ENCODE measurements at regions not wholly inside any gene's neighbourhood (a gene's known extent, or its start where the extent isn't known, plus 50 kb on each side); places are given as distances from the start of the nearest gene placed in this dataset.
A peak's percentile ranks its signal among the peaks of the same experiment; 100 is the strongest.

DNA sequence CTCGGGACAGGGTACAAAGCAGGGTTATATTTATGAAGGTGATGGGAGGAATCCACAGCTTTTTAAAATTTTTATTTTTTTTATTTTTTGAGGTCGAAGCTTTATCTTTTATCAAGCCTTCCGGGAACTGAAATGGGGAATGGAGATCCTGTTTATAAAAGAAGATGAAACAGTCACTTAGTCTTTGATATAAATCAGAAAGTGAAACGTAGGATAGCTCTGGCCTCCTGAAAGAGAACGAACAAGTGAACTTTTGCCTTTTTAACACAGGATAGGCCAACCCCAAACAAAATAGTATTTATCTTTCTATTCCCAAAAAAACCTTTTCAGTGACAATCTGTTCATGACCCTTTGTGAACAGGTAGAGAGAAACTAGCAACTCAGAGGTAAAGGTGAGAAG, 634.0 kb upstream of the LMCD1 start:
- Histone ChIP-seq H3K9me3 (ENCODE audit: control insufficient read depth, insufficient read depth, low read depth, low read length) (no peaks in the 10 kb centered on the region), H3K4me2 (ENCODE audit: extremely low read depth, insufficient read depth, low read length) (no peak overlapping the region), H3K4me1 (ENCODE audit: control insufficient read depth, extremely low read depth, insufficient read depth, low read length) (no peaks in the 10 kb centered on the region), H3K9ac (ENCODE audit: insufficient read depth, low read length) (no peak overlapping the region), H4K20me1 (ENCODE audit: control insufficient read depth, extremely low read depth, insufficient read depth, low read length) (no peaks in the 10 kb centered on the region), H3K27ac (ENCODE audit: insufficient read depth, low read length) (no peak overlapping the region), H2AFZ (ENCODE audit: low read length) (no peak overlapping the region), H3K36me3 (ENCODE audit: control insufficient read depth, insufficient read depth, low read length) (no peaks in the 10 kb centered on the region), H3K27me3 (ENCODE audit: control insufficient read depth, insufficient read depth, low read length) (no peaks in the 10 kb centered on the region), H3K79me2 (ENCODE audit: control insufficient read depth, insufficient read depth, low read length) (no peaks in the 10 kb centered on the region), H3K4me3 (replicated peaks in 1 of 4; ENCODE audit: control extremely low read depth in 1 of 4, insufficient read depth in 1 of 4, low read depth in 3 of 4, low read length in 4 of 4) (no peak overlapping the region)
- DNase-seq (ENCODE audit: low read depth in 2 of 2): no peak
- TF ChIP-seq CTCF (conservative IDR thresholded peaks at IDR 0.05 in 1 of 2, IDR thresholded peaks at IDR 0.05 in 1 of 2; ENCODE audit: low read depth in 1 of 2, low read length in 2 of 2) (no peak), EZH2 (IDR thresholded peaks at IDR 0.05; ENCODE audit: low read length, missing control alignments) (no peak)

DNA sequence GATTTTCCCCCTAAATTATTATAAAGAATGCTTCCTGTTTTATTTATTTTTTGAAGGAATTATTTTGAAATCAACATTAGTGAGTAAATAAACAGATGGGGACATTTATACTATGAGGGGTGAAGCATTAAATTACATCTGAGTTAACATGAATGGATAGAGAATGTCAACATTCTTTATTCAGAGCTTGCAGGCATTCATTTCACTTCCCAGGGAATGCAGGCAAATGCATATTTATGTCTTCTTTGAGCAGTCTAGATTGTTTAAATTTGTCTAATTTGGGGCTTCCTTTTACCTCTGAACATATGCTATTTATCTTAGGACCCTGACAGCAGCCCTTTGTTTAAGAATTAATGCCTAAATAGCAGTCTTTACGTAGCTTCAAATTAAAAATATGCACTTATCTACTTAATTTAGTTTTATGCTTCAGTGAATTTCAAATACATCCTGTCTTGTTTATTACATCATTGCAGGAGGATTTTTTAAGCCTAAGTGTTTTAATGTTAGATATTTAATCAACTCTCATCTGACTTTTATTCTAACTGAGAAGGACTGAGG, 630.5 kb upstream of the LMCD1 start:
- H4K20me1 ChIP-seq (ENCODE audit: control insufficient read depth, extremely low read depth, insufficient read depth, low read length): no peaks in the 10 kb centered on the region
- H3K27ac ChIP-seq (ENCODE audit: insufficient read depth, low read length): no peak overlapping the region
- peak in 1 of 2 donors; percentile 19 for DNase-seq (ENCODE audit: low read depth in 2 of 2)
- H3K9me3 ChIP-seq (ENCODE audit: control insufficient read depth, insufficient read depth, low read depth, low read length): no peaks in the 10 kb centered on the region
- H2AFZ ChIP-seq (ENCODE audit: low read length): no peak overlapping the region
- no peaks in the 10 kb centered on the region for H3K4me1 ChIP-seq (ENCODE audit: control insufficient read depth, extremely low read depth, insufficient read depth, low read length)
- H3K9ac ChIP-seq (ENCODE audit: insufficient read depth, low read length): no peak overlapping the region
- no peak overlapping the region for H3K4me2 ChIP-seq (ENCODE audit: extremely low read depth, insufficient read depth, low read length)
- TF ChIP-seq EZH2 (IDR thresholded peaks at IDR 0.05; ENCODE audit: low read length, missing control alignments) (no peak), CTCF (conservative IDR thresholded peaks at IDR 0.05 in 1 of 2, IDR thresholded peaks at IDR 0.05 in 1 of 2; ENCODE audit: low read depth in 1 of 2, low read length in 2 of 2) (no peak)
- no peaks in the 10 kb centered on the region for H3K36me3 ChIP-seq (ENCODE audit: control insufficient read depth, insufficient read depth, low read length)
- H3K27me3 ChIP-seq (ENCODE audit: control insufficient read depth, insufficient read depth, low read length): no peaks in the 10 kb centered on the region
- H3K79me2 ChIP-seq (ENCODE audit: control insufficient read depth, insufficient read depth, low read length): no peaks in the 10 kb centered on the region
- H3K4me3 ChIP-seq (replicated peaks in 1 of 4; ENCODE audit: control extremely low read depth in 1 of 4, insufficient read depth in 1 of 4, low read depth in 3 of 4, low read length in 4 of 4): no peak overlapping the region

GRCh38 chr3:7874116-7874515, 627.5 kb upstream of the LMCD1 start:
- TF ChIP-seq EZH2 (IDR thresholded peaks at IDR 0.05; ENCODE audit: low read length, missing control alignments) (no peak), CTCF (conservative IDR thresholded peaks at IDR 0.05 in 1 of 2, IDR thresholded peaks at IDR 0.05 in 1 of 2; ENCODE audit: low read depth in 1 of 2, low read length in 2 of 2) (no peak)
- no peaks in the 10 kb centered on the region for H3K27me3 ChIP-seq (ENCODE audit: control insufficient read depth, insufficient read depth, low read length)
- no peak overlapping the region for H2AFZ ChIP-seq (ENCODE audit: low read length)
- no peaks in the 10 kb centered on the region for H3K9me3 ChIP-seq (ENCODE audit: control insufficient read depth, insufficient read depth, low read depth, low read length)
- no peaks in the 10 kb centered on the region for H4K20me1 ChIP-seq (ENCODE audit: control insufficient read depth, extremely low read depth, insufficient read depth, low read length)
- peak; percentile 1 to 72 for DNase-seq (ENCODE audit: low read depth in 2 of 2)
- H3K4me3 ChIP-seq (replicated peaks in 1 of 4; ENCODE audit: control extremely low read depth in 1 of 4, insufficient read depth in 1 of 4, low read depth in 3 of 4, low read length in 4 of 4): no peak overlapping the region
- no peaks in the 10 kb centered on the region for H3K4me1 ChIP-seq (ENCODE audit: control insufficient read depth, extremely low read depth, insufficient read depth, low read length)
- H3K36me3 ChIP-seq (ENCODE audit: control insufficient read depth, insufficient read depth, low read length): no peaks in the 10 kb centered on the region
- no peak overlapping the region for H3K4me2 ChIP-seq (ENCODE audit: extremely low read depth, insufficient read depth, low read length)
- H3K27ac ChIP-seq (ENCODE audit: insufficient read depth, low read length): no peak overlapping the region
- no peaks in the 10 kb centered on the region for H3K79me2 ChIP-seq (ENCODE audit: control insufficient read depth, insufficient read depth, low read length)
- no peak overlapping the region for H3K9ac ChIP-seq (ENCODE audit: insufficient read depth, low read length)
